Thyroid gland (tissue), 4 donors: ENCODE measurements at regions not wholly inside any gene's neighbourhood (a gene's known extent, or its start where the extent isn't known, plus 50 kb on each side); places are given as distances from the start of the nearest gene placed in this dataset.

Experiments
- DNase-seq, 2 donors: peaks; one replicate each; pipeline ENCODE4 v3.0.0-alpha.2; 2019
- H3K27ac ChIP-seq, 3 donors: fragments of 200-600 bp; sonication (generic); 1 replicate in 2 of 3; 2 replicates in 1 of 3; pipeline ENCODE4 v1.5.1; 2016 to 2019; ENCODE audit warnings: mild to moderate bottlenecking in 1 of 3, moderate library complexity in 1 of 3
- H3K27me3 ChIP-seq: fragments of 200-600 bp; sonication (generic); one replicate; pipeline ENCODE4 v1.5.1; 2019
- H3K36me3 ChIP-seq, 2 donors: fragments of 200-600 bp; sonication (generic); one replicate each; pipeline ENCODE4 v1.5.1; 2016 to 2019
- H3K4me1 ChIP-seq, 2 donors: fragments of 200-600 bp; sonication (generic); one replicate each; pipeline ENCODE4 v1.5.1; 2017 to 2019
- H3K4me3 ChIP-seq, 3 donors: fragments of 200-600 bp; sonication (generic); replicated peaks in 1 of 3; 1 replicate in 2 of 3; 2 replicates in 1 of 3; pipeline ENCODE4 v1.5.1; 2016; ENCODE audit warnings: mild to moderate bottlenecking in 1 of 3
- H3K9me3 ChIP-seq: fragments of 200-600 bp; sonication (generic); one replicate; pipeline ENCODE4 v1.5.1; 2017
- CTCF ChIP-seq, 6 experiments: fragments of 200-600 bp in 3 of 6; fragments of 450-650 bp in 3 of 6; sonication (generic) in 3 of 6; IDR thresholded peaks; one replicate each; pipeline ENCODE4 v1.5.1; 2016 to 2019; ENCODE audit warnings: antibody characterized with exemption in 6 of 6, mild to moderate bottlenecking in 2 of 6, inconsistent platforms in 1 of 6, moderate library complexity in 1 of 6
- POLR2A ChIP-seq, 2 donors: fragments of 450-650 bp; IDR thresholded peaks; one replicate each; pipeline ENCODE4 v1.6.1; 2017; ENCODE audit warnings: antibody characterized with exemption in 2 of 2, mild to moderate bottlenecking in 2 of 2, moderate library complexity in 1 of 2
- WGBS, 2 donors: methylation state at CpG; one replicate each; pipeline ENCODE4 v1.1.5; 2017; 5-methylcytosine and 5-hydroxymethylcytosine counted together
- intact Hi-C: fragments of 100-400 bp; cut with DNase I; formaldehyde crosslinking; loops from one replicate; pipeline ENCODE4 v1.15.1; 2023

- intact Hi-C loops: no loop called here
- H3K27ac ChIP-seq: no peak overlapping the region
Observed at GRCh38 chr11:109236696-109237095, 185.3 kb upstream of the C11orf87 start.

GRCh38 chr11:109237636-109238035 lies 184.4 kb upstream of the C11orf87 start:
- no peaks in the 10 kb centered on the region for H3K9me3 ChIP-seq
- intact Hi-C loops: no loop called here
- no peaks in the 10 kb centered on the region for H3K27me3 ChIP-seq
- H3K27ac ChIP-seq: no peak overlapping the region
- no peak for TF ChIP-seq POLR2A (IDR thresholded peaks at IDR 0.05)
- no peak for TF ChIP-seq CTCF (IDR thresholded peaks at IDR 0.05)
- no peak for DNase-seq
- H3K4me1 ChIP-seq: no peaks in the 10 kb centered on the region
- H3K36me3 ChIP-seq: no peaks in the 10 kb centered on the region
- no peak overlapping the region for H3K4me3 ChIP-seq

More at GRCh38 chr11:109236696-109237095, 185.3 kb upstream of the C11orf87 start:
- H3K9me3 ChIP-seq: no peaks in the 10 kb centered on the region
- H3K27me3 ChIP-seq: no peaks in the 10 kb centered on the region
- H3K36me3 ChIP-seq: no peaks in the 10 kb centered on the region
- no peaks in the 10 kb centered on the region for H3K4me1 ChIP-seq
- TF ChIP-seq POLR2A (IDR thresholded peaks at IDR 0.05) (no peak), CTCF (IDR thresholded peaks at IDR 0.05) (no peak)
- 50 to 61% methylated on average over 1 of the region's 1 CpG for WGBS, 2 donors
- no peak for DNase-seq
- H3K4me3 ChIP-seq: no peak overlapping the region

GRCh38 chr11:109241988-109242536 lies 179.9 kb upstream of the C11orf87 start:
- DNase-seq: no peak
- 51 to 61% methylated on average over 3 of the region's 3 CpGs for WGBS, 2 donors
- Histone ChIP-seq H3K4me1 (no peaks in the 10 kb centered on the region), H3K36me3 (no peaks in the 10 kb centered on the region), H3K9me3 (no peaks in the 10 kb centered on the region), H3K27me3 (no peaks in the 10 kb centered on the region), H3K27ac (no peak overlapping the region), H3K4me3 (no peak overlapping the region)
- TF ChIP-seq CTCF (IDR thresholded peaks at IDR 0.05) (no peak), POLR2A (IDR thresholded peaks at IDR 0.05) (no peak)
- intact Hi-C loops: no loop called here

- no peak overlapping the region for H3K27ac ChIP-seq
- H3K9me3 ChIP-seq: no peaks in the 10 kb centered on the region
Observed at GRCh38 chr11:109247071-109247470, 174.9 kb upstream of the C11orf87 start.

GRCh38 chr11:109249597-109249996 lies 172.4 kb upstream of the C11orf87 start:
- 41 to 42% methylated on average over 3 of the region's 3 CpGs for WGBS, 2 donors

More at GRCh38 chr11:109247071-109247470, 174.9 kb upstream of the C11orf87 start:
- intact Hi-C loops: no loop called here
- no peak overlapping the region for H3K4me3 ChIP-seq
- H3K27me3 ChIP-seq: no peaks in the 10 kb centered on the region
- H3K36me3 ChIP-seq: no peaks in the 10 kb centered on the region
- TF ChIP-seq POLR2A (IDR thresholded peaks at IDR 0.05) (no peak), CTCF (IDR thresholded peaks at IDR 0.05) (no peak)
- WGBS, 2 donors: 88 to 89% methylated on average over 5 of the region's 5 CpGs
- no peaks in the 10 kb centered on the region for H3K4me1 ChIP-seq
- DNase-seq: no peak

More at GRCh38 chr11:109249597-109249996, 172.4 kb upstream of the C11orf87 start:
- Histone ChIP-seq H3K4me3 (no peak overlapping the region), H3K27me3 (no peaks in the 10 kb centered on the region), H3K9me3 (no peaks in the 10 kb centered on the region), H3K4me1 (no peaks in the 10 kb centered on the region), H3K27ac (no peak overlapping the region), H3K36me3 (no peaks in the 10 kb centered on the region)
- intact Hi-C loops: no loop called here
- DNase-seq: no peak
- TF ChIP-seq CTCF (IDR thresholded peaks at IDR 0.05) (no peak), POLR2A (IDR thresholded peaks at IDR 0.05) (no peak)
